Left lung (tissue), 4 donors: ENCODE measurements at regions not wholly inside any gene's neighbourhood (a gene's known extent, or its start where the extent isn't known, plus 50 kb on each side); places are given as distances from the start of the nearest gene placed in this dataset.

Source experiments
- ATAC-seq: fragments of 200-7000 bp; cut with Tn5 transposase; one replicate; pipeline ENCODE4 v1.9.1; 2020; ENCODE audit warnings: moderate library complexity
- DNase-seq, 4 donors: peaks; one replicate each; pipeline ENCODE4 v3.0.0-alpha.2; 2013 to 2020
- H3K27ac ChIP-seq, 2 donors: fragments of 200-600 bp; sonication (generic) in 1 of 2; one replicate each; pipeline versions ENCODE4 v1.5.0 to v1.8.0; 2020 to 2021
- H3K27me3 ChIP-seq, 2 donors: fragments of 200-600 bp; sonication (generic) in 1 of 2; one replicate each; pipeline versions ENCODE4 v1.5.0 to v1.8.0; 2020 to 2021
- H3K36me3 ChIP-seq, 2 donors: fragments of 200-600 bp; sonication (generic) in 1 of 2; one replicate each; pipeline versions ENCODE4 v1.5.0 to v1.8.0; 2020 to 2021
- H3K4me1 ChIP-seq, 2 donors: fragments of 200-600 bp; one replicate each; pipeline ENCODE4 v1.8.0; 2021
- H3K4me3 ChIP-seq, 2 donors: fragments of 200-600 bp; sonication (generic) in 1 of 2; one replicate each; pipeline versions ENCODE4 v1.5.0 to v1.8.0; 2020 to 2021; ENCODE audit warnings: mild to moderate bottlenecking in 1 of 2
- H3K9me3 ChIP-seq, 2 donors: fragments of 200-600 bp; sonication (generic) in 1 of 2; one replicate each; pipeline versions ENCODE4 v1.5.0 to v1.8.0; 2020 to 2021
- CTCF ChIP-seq, 2 donors: fragments of 200-600 bp; sonication (generic) in 1 of 2; IDR thresholded peaks; one replicate each; pipeline versions ENCODE4 v1.5.0 to v1.8.0; 2021; ENCODE audit warnings: antibody characterized with exemption in 2 of 2
- intact Hi-C, 2 donors: fragments of 100-400 bp; cut with DNase I; formaldehyde crosslinking; loops; one replicate each; pipeline versions ENCODE4 v1.11.2 to v1.14.2; 2022
- donor health status: DM: no; HTN: yes; CAD: no.
- donor health status: DM: no; HTN: no; CAD: no.

GRCh38 chr13:80265348-80265747, 75.6 kb downstream of the SPRY2 start:
- no peaks in the 10 kb centered on the region for H3K4me1 ChIP-seq
- H3K9me3 ChIP-seq: peaks cover 0 to 13% of the 10 kb centered on the region in 2 donors
- H3K4me3 ChIP-seq: no peak overlapping the region
- intact Hi-C loops: no loop called here
- DNase-seq (no peak), ATAC-seq (no peak)
- no peak for TF ChIP-seq CTCF (IDR thresholded peaks at IDR 0.05)
- H3K36me3 ChIP-seq: no peaks in the 10 kb centered on the region
- no peak overlapping the region for H3K27ac ChIP-seq
- no peaks in the 10 kb centered on the region for H3K27me3 ChIP-seq

- no peaks in the 10 kb centered on the region for H3K27me3 ChIP-seq
- TF ChIP-seq CTCF (IDR thresholded peaks at IDR 0.05): no peak
- intact Hi-C loops: no loop called here
- H3K4me3 ChIP-seq: no peak overlapping the region
- no peak overlapping the region for H3K27ac ChIP-seq
- DNase-seq (no peak), ATAC-seq (no peak)
- no peaks in the 10 kb centered on the region for H3K36me3 ChIP-seq
- H3K4me1 ChIP-seq: no peaks in the 10 kb centered on the region
- H3K9me3 ChIP-seq: peaks cover 0 to 13% of the 10 kb centered on the region in 2 donors
Observed at GRCh38 chr13:80263745-80264513, 77.0 kb downstream of the SPRY2 start.

GRCh38 chr13:80262051-80262695, 78.8 kb downstream of the SPRY2 start:
- Histone ChIP-seq H3K4me1 (no peaks in the 10 kb centered on the region), H3K36me3 (no peaks in the 10 kb centered on the region), H3K27me3 (no peaks in the 10 kb centered on the region), H3K4me3 (no peak overlapping the region), H3K27ac (no peak overlapping the region), H3K9me3 (peaks cover 0 to 13% of the 10 kb centered on the region in 2 donors)
- TF ChIP-seq CTCF (IDR thresholded peaks at IDR 0.05): no peak
- DNase-seq (no peak), ATAC-seq (no peak)
- intact Hi-C loops: no loop called here

- Histone ChIP-seq H3K9me3 (peaks cover 0 to 12% of the 10 kb centered on the region in 2 donors), H3K36me3 (no peaks in the 10 kb centered on the region), H3K4me1 (no peaks in the 10 kb centered on the region), H3K4me3 (no peak overlapping the region), H3K27ac (no peak overlapping the region), H3K27me3 (no peaks in the 10 kb centered on the region)
- intact Hi-C loops: no loop called here
- no peak for TF ChIP-seq CTCF (IDR thresholded peaks at IDR 0.05)
- DNase-seq (no peak), ATAC-seq (peak; percentile 22)
Observed at GRCh38 chr13:80259159-80259558, 81.8 kb downstream of the SPRY2 start.

GRCh38 chr13:80256352-80256932, 84.5 kb downstream of the SPRY2 start:
- intact Hi-C loops: no loop called here
- DNase-seq (no peak), ATAC-seq (no peak)
- Histone ChIP-seq H3K36me3 (no peaks in the 10 kb centered on the region), H3K27me3 (no peaks in the 10 kb centered on the region), H3K4me3 (no peak overlapping the region), H3K4me1 (no peaks in the 10 kb centered on the region), H3K9me3 (no peaks in the 10 kb centered on the region), H3K27ac (no peak overlapping the region)
- no peak for TF ChIP-seq CTCF (IDR thresholded peaks at IDR 0.05)
